Spleen (tissue), 7 donors: ENCODE measurements at regions not wholly inside any gene's neighbourhood (a gene's known extent, or its start where the extent isn't known, plus 50 kb on each side); places are given as distances from the start of the nearest gene placed in this dataset.

Source experiments
- POLR2A ChIP-seq, 3 donors: fragments of 450-650 bp; IDR thresholded peaks; one replicate each; pipeline ENCODE4 v1.5.1; 2017; ENCODE audit warnings: antibody characterized with exemption in 3 of 3, mild to moderate bottlenecking in 1 of 3
- POLR2AphosphoS5 ChIP-seq, 3 donors: sonication (generic); formaldehyde crosslinking; IDR thresholded peaks; one replicate each; pipeline ENCODE4 v1.5.1; 2017; ENCODE audit warnings: antibody characterized with exemption in 3 of 3
- TF ChIP-seq, protein P1 (sequence below), 11 experiments: fragments of 200-600 bp in 7 of 11; fragments of 450-650 bp in 4 of 11; sonication (generic) in 4 of 11; IDR thresholded peaks in 8 of 11; conservative IDR thresholded peaks in 3 of 11; 1 replicate in 7 of 11; 2 replicates in 4 of 11; pipeline versions ENCODE4 v1.4.0 to v1.8.0; 2016 to 2021; ENCODE audit warnings: antibody characterized with exemption in 11 of 11, inconsistent platforms in 4 of 11, mild to moderate bottlenecking in 1 of 11
- donor health status: DM: no; HTN: no; CAD: no; lungs with moderate emphysema.
- donor health status: DM: no; HTN: no; CAD: no.
- donor health status: DM: no; HTN: no; CAD: no.

DNA sequence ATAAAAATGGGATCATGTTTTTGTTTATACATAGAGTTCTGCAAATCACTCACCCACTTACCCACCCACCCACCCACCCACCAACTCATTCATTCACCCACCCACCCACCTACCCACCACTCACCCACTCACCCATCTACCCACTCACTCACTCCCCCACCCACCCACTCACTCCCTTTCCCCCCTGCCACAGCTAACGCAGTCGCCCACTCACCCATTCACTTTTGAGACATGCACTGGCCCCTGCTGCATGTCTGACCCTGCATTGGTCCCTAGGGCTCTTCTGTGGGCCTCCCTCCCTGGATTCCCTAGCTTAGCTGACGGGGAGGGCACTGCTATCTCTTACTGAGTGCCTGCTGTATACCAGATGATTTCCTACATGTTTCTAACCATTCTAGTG, 100.4 kb upstream of the CSF3R start:
- TF ChIP-seq, protein P1, sequence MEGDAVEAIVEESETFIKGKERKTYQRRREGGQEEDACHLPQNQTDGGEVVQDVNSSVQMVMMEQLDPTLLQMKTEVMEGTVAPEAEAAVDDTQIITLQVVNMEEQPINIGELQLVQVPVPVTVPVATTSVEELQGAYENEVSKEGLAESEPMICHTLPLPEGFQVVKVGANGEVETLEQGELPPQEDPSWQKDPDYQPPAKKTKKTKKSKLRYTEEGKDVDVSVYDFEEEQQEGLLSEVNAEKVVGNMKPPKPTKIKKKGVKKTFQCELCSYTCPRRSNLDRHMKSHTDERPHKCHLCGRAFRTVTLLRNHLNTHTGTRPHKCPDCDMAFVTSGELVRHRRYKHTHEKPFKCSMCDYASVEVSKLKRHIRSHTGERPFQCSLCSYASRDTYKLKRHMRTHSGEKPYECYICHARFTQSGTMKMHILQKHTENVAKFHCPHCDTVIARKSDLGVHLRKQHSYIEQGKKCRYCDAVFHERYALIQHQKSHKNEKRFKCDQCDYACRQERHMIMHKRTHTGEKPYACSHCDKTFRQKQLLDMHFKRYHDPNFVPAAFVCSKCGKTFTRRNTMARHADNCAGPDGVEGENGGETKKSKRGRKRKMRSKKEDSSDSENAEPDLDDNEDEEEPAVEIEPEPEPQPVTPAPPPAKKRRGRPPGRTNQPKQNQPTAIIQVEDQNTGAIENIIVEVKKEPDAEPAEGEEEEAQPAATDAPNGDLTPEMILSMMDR (IDR thresholded peaks at IDR 0.05 in 8 of 11, conservative IDR thresholded peaks at IDR 0.05 in 3 of 11), result no peak
- no peak for TF ChIP-seq POLR2A (IDR thresholded peaks at IDR 0.05)
- no peak for TF ChIP-seq POLR2AphosphoS5 (IDR thresholded peaks at IDR 0.05)
